GM18517 (cell line): ENCODE measurements at regions not wholly inside any gene's neighbourhood (a gene's known extent, or its start where the extent isn't known, plus 50 kb on each side); places are given as distances from the start of the nearest gene placed in this dataset.
"Not testable (repeated sequence)": the region's sequence is repeated elsewhere in the genome, so short reads cannot be mapped to it uniquely, and the experiment has no call there.

Source experiments
- ATAC-seq: cut with Tn5 transposase; IDR thresholded peaks from one replicate; pipeline ENCODE4 v1.9.1; 2021; ENCODE audit warnings: mild to moderate bottlenecking, moderate library complexity; ENCODE audit not compliant: unreplicated experiment

- ATAC-seq: no peak
Observed at GRCh38 chr18:1267021-1267420, 362.4 kb downstream of the ADCYAP1 start.

GRCh38 chr18:1270081-1270480 is 365.4 kb downstream of the ADCYAP1 start:
- no peak for ATAC-seq

GRCh38 chr18:1273469-1273868 is 368.8 kb downstream of the ADCYAP1 start:
- ATAC-seq: no peak

GRCh38 chr18:1292167-1292566 is 387.5 kb downstream of the ADCYAP1 start:
- no peak for ATAC-seq

GRCh38 chr18:1294229-1294628 is 389.6 kb downstream of the ADCYAP1 start:
- ATAC-seq: no peak

- ATAC-seq: no peak
Observed at GRCh38 chr18:1296237-1296636, 391.6 kb downstream of the ADCYAP1 start.

GRCh38 chr18:1302861-1303260 is 398.2 kb downstream of the ADCYAP1 start:
- ATAC-seq: no peak

- ATAC-seq: no peak
Observed at GRCh38 chr18:1304392-1304992, 399.8 kb downstream of the ADCYAP1 start.

GRCh38 chr18:1306641-1307040 is 402.0 kb downstream of the ADCYAP1 start:
- ATAC-seq: no peak

- no peak for ATAC-seq
Observed at GRCh38 chr18:1308686-1309085, 404.0 kb downstream of the ADCYAP1 start.

GRCh38 chr18:1311376-1311775 is 406.7 kb downstream of the ADCYAP1 start:
- no peak for ATAC-seq

- not testable (repeated sequence) for ATAC-seq
Observed at GRCh38 chr18:1335345-1335744, 430.7 kb downstream of the ADCYAP1 start.

- ATAC-seq: no peak
Observed at GRCh38 chr18:1350931-1351450, 446.3 kb downstream of the ADCYAP1 start.

- ATAC-seq: no peak
Observed at GRCh38 chr18:1353025-1353424, 448.4 kb downstream of the ADCYAP1 start.

GRCh38 chr18:1357724-1358123 is 453.1 kb downstream of the ADCYAP1 start:
- ATAC-seq: no peak

- no peak for ATAC-seq
Observed at GRCh38 chr18:1361936-1362335, 457.3 kb downstream of the ADCYAP1 start.

GRCh38 chr18:1370552-1370951 is 465.9 kb downstream of the ADCYAP1 start:
- ATAC-seq: no peak

GRCh38 chr18:1371724-1372123 is 467.1 kb downstream of the ADCYAP1 start:
- no peak for ATAC-seq

- ATAC-seq: no peak
Observed at GRCh38 chr18:1383465-1383864, 478.8 kb downstream of the ADCYAP1 start.

- ATAC-seq: not testable (repeated sequence)
Observed at GRCh38 chr18:1388468-1388867, 483.8 kb downstream of the ADCYAP1 start.

GRCh38 chr18:1392046-1392445 is 487.4 kb downstream of the ADCYAP1 start:
- no peak for ATAC-seq

GRCh38 chr18:1392865-1393734 is 488.4 kb downstream of the ADCYAP1 start:
- no peak for ATAC-seq
